ENCODE measurements at regions not wholly inside any gene's neighbourhood (a gene's known extent, or its start where the extent isn't known, plus 50 kb on each side); places are given as distances from the start of the nearest gene placed in this dataset.
"Not testable (repeated sequence)": the region's sequence is repeated elsewhere in the genome, so short reads cannot be mapped to it uniquely, and the experiment has no call there.

DNA sequence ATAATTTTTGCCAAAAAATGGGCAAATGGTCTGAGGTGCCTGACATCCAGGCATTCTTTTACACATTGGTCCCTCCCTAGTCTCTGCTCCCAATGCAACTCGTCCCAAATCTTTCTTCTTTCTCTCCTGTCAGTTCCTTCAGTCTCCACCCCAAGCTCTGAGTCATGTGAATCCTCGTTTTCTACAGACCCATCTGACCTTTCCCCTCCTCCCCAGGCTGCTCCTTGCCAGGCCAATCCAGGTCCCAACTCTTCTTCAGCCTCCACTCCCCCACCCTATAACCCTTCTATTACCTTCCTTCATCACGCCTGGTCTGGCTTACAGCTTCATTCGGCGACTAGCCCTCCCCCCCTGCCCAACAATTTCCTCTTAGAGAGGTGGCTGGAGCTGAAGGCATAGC is 55.3 kb downstream of the BBS10 start:
- not testable (repeated sequence) for DNase-seq (ENCODE audit: low spot score)

DNA sequence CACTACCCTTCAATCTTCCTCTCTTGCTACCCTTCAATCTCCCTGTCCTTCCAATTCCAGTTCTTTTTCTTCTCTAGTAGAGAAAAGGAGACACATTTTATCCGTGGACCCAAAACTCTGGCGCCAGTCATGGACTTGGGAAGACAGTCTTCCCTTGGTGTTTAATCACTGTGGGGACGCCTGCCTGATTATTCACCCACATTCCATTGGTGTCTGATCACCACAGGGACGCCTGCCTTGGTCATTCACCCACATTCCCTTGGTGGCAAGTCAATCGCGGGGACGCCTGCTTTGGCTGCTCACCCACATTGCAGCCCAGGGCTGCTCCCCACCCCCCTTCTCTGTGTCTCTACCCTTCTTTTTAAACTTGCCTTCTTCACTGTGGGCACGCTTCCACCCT is 55.9 kb downstream of the BBS10 start:
- DNase-seq (ENCODE audit: low spot score), result not testable (repeated sequence)

DNA sequence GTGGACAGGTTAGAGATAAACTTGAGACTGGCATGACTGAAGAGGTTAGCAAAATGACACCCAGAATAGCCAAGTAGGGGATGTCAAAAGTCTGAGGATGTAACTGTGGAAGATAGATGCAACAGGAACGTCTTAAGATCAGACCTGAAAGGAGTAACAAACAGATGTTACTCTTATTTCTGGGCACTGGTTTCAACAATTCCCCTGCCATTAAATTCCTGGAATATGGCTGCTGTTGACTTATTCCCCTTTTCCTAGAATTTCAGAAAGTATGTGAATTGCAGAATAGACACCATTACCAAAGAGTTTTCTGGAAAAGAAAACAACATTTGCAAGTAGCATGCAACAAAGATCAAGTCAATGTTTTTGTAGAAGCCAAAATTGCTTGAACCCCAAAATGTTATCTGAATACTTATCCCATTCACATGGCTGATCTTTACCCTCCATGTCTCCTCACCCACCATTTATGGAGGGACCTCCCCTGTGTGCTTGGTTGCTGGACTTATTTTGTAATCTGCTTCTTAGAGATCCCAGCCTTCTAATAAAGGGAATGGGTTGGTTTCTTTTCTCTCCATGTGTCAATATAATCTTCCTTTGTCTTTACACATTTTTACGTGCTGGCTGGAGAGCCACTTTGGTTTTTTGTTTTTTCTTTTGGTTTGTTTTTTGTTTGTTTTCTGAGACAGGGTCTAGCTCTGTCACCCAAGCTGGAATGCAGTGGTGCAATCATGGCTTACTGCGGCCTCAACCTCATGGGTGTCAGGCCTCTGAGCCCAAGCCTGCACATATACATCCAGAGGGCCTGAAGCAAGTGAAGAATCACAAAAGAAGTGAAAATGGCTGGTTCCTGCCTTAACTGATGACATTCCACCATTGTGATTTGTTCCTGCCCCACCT is 57.0 kb downstream of the BBS10 start:
- no peak for DNase-seq (ENCODE audit: low spot score)

DNA sequence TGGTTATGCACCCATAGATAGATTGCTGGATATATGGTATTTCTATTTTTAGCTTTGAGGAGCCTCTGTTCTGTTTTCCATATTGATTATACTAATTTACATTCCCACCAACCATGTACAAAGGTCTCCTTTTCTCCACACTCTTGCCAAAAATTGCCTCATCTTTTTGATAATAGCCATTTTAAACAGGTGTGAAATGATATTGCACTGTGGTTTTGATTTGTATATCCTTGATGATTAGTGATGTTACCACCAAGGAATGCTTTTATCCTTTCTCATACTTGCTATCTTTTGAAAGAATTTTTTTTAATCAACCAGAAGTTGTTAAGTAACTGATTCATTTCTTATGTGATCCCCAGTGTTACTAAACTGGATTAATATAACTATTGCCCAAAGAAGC is 60.0 kb downstream of the BBS10 start:
- DNase-seq (ENCODE audit: low spot score), result no peak

DNA sequence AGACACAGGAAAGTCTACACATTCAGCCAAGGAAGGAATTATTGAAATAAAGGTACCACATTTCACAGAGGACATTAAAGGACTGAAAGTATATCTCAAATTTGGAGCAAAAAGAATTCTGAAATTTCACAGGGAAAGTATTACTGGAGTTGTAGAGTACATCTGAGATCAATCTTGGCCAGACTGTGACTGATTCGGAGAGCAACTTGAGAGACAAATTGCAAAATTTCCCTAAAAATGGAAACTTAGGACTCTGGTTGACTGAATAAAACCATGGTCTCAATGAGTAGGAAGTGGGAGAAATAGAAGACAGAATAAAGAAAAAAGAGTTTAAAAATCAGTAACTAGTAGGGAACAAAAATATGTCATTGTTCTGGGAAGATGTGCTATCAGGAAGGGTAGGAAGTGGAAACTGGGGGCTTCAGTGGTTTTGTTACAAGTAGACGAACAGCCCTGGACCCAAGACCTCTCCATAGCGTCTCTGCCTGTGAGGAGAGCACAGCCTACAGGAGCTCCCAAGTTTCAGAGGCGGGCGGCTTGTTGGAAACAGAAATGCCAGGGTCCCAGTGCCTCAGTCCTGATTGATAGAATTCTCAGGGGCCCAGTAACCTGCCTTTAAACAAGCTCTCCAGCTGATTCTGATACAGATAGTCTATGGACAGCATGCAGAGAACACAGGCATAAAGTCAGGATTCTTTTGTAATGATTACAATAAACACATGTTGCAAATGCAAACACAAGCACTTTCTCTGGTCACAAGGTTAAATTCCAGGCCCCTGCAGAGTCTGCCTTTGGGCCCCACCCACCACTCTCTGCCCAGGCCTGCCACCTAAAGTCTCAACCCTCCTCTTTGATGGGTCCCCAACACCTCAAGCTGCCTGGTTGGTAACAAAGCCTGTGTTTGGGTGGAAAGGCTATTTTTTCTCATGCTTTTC is 63.1 kb downstream of the BBS10 start:
- DNase-seq (ENCODE audit: low spot score), result peak; percentile 33

DNA sequence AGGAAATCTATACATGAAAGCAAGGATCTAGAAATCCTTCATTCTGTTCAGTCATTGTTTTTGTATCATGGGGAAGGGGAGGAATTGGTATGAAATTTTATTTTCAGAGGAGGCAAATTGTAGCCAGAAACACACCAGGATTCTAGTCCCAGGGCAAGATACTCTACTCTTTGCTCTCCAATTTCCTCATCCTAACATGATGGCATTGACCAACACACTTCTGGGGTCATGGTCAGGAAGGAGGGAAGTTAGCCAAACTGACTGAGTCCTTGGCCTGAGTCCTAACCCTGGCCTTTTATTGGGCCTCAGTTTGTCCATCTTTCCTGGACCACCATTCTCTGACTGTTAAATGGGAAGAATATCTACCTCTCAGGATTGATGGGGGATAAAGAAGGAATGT is 65.5 kb downstream of the BBS10 start:
- no peak for DNase-seq (ENCODE audit: low spot score)

DNA sequence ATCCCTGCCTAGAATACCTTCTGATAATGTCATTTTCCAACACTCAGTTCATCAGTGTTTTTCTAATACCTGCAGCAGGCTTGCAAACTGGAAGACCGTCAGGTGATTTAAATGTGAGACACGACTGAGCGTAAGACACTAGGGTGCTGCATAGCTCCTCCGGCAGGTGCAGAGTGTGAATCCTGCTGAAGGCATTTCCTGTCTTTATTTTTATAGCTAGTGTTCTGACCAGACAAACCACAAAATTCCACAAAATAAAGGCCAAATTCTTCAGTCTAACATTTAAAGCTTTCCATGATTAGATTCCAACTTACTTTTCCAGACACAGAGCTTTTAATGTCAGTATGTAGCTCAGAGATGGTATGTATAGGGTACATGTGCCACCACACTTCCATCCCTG is 70.7 kb downstream of the BBS10 start:
- peak; percentile 41 for DNase-seq (ENCODE audit: low spot score)

DNA sequence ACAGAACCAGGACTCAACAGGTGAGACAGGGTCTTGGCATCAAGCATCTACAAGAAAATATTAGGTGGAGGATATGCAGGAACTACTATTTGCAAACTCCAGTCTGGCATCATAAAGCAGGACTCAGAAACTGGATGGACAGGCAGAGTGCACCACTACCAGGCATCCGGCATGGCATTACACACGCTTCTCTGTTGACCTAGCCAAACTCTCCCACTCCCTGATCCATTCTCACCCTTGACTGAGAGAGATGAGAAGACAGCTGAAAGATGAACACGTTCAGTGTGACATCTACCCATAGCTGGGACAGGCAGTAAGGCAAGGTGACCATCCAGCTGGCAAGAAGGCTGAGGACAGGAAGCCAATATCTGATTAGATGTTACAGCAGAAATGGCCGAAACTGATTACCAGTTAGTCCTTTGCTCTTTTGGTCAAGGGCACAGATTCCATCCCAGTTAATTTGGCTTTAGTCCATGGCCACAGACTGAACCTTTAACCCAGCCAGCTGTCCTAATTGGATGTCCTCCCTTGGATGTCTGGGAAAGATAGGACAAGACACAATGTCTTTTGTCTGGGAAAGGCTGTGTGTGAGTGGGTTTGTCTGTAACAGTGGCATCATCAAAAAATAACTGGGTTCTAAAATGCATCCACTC is 71.6 kb downstream of the BBS10 start:
- DNase-seq (ENCODE audit: low spot score), result no peak

DNA sequence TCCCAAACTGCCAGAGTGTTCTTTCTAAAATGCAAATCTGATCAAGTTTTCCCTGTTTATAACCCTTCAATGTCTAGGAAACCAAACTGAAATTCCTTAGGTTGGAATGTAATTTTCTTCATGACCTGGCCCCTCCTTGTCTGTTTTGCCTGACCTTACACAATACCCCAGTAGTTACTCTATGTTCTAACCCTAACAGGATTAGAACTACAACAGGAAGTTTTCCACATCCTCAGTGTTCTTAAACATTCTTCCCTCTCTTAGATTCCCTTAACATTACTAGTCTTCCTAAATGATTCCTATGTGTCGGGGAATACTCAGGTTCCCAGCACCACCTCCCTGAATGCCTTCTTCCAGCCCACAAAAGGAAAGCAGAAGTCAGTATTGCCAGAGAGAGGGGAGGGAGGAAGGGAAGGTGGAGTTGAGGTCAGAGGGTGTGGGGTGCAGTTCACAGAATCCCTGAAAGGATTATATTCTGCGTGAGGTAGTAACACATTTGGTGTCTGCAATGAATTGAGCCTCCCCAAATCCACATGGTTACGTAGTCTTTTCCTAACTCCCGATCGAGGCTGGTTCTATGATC is 72.6 kb downstream of the BBS10 start:
- DNase-seq (ENCODE audit: low spot score), result no peak

DNA sequence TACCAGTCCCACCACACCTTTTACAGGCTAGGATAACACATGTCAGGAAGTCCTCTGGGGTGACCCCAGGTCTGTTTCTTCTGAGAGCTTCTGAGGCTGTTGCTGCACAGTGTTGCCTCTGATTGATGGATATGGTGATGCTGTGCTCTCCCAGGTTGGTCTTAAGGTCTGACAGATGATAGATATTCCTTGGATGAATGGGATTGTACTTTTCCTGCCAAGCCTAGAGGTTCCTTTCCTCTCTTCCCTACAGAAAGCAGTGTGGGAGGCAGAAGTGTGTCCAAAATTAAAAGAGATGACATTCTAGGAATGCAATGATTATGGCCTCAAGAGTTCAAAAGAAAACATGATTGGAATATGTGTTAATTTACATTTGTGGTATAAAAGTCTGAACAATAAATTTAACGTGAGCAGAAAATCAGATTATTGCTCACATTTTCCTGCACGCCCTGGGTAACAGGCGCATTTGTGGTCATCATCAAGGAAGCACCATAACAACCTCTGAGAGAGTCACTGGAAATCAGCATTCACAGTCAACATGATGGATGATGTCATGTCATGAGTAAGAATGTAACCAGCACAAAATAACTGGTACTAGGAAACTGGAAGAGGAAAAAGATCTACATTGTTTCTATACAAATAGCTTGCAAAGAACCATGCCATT is 73.7 kb downstream of the BBS10 start:
- peak; percentile 40 for DNase-seq (ENCODE audit: low spot score)

DNA sequence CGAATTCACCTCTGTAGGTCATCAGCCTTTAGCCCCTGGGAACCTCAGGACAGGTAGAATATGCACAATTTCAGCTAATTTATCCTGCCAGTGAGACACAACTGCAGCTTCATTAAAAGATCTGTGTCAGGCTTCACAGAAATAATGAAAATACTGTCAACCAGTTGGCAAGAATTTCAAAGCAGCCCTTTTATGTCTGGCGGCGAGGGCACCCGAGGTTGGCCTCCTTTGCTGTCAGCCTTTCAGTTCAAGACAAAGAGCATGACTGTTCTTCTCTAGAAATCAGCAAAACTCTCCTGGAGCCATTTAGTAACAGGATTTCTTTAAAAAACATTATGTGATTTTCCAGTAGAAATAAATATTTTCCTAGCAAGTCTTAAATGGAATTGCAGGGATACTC is 75.9 kb downstream of the BBS10 start:
- DNase-seq (ENCODE audit: low spot score), result no peak

DNA sequence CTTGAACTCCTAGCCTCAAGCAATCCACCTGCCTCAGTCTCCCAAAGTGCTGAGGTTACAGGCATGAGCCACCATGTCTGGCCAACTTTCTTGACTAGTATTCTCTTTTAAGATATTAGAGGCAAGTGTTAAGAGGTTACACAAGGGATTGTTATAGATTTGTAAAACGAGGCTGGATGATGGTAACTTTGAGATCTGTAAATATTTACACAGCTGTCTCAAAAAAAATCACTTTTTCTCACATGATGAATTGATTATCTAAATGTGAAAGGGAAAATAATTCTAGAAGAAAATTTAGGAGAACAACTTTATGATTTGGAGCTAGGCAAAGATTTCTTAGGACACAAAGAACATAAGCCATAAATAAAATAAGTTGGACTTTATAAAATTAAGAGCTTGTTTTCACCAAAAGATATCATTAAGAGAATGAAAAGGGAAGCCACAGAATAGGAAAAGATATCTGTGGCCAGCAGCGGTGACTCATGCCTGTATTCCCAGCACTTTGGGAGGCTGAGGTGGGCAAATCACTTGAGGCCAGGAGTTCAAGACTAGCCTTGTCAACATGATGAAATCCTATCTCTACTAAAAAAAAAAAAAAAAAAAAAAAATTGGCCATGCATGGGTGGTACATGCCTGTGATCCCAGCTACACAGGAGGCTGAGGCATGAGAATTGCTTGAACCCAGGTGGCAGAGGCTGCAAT is 77.4 kb downstream of the BBS10 start:
- no peak for DNase-seq (ENCODE audit: low spot score)

DNA sequence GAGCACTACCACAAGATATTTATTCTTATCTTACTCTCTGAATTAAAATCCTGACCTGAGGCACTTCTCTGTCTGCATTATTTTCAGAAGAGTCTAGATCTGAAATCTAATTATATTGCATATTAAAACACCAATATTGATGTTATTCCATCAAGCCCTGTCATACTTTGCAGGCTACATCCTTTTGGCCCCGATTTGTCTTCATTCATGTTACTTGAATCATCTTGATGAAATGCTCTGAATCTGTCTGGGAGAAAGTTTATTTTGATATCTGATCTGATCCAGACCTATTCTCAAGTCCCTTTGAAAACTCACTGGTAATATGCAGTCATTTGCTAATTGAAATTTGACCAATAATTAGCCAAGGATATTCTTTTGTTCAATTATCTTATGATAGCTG is 79.9 kb downstream of the BBS10 start:
- DNase-seq (ENCODE audit: low spot score), result no peak

DNA sequence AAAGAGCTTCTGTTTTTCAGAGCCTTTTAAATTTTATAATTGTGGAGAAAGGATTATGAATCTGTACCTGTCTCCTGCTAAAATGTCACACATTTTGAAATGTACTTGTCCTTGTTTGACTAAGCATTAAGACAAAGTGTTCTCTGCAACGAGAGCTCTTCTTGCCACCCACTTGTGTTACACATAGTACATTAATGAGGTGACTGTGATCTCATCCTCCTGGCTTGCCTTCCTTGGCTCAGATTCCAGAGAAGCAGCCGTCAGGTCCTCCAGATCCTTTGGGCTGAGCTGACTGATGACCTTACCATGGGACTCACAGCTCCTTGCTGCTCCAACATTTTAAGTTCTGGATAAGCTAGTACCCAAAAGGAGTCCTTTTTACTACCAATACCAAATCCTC is 81.4 kb downstream of the BBS10 start:
- DNase-seq (ENCODE audit: low spot score), result peak; percentile 62

DNA sequence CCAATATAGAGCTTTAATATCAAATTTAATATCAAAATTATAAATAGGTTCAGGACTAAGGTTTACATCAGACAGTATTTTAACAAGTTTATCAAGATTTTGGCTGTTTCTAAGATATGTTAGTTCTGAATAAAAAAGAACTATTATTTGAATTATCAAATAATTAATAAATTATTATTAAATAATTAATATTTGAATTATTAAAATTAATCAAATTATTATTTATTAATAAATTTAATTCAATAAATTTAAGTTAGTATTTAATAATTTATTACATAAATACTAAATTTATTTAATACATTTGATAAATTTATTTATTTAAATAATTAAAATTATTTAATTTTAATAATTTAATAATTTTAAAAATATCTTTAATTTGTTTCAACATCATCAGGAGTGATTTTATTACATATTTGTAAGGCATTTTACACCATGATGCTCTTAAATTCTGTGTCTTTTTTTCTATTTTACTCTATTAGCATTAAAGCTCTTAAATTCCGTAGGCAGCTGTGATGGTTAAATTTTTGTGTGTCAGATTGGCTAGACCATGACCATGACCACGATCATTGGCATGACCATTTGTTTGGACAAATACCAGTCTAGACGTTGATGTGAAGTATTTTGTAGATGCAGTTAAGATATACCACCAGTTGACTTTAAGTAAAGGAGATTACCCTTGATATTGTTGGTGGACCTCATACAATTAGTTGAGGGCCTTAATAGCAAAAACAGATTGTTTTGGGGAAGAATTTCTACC is 82.6 kb downstream of the BBS10 start:
- DNase-seq (ENCODE audit: low spot score), result no peak

DNA sequence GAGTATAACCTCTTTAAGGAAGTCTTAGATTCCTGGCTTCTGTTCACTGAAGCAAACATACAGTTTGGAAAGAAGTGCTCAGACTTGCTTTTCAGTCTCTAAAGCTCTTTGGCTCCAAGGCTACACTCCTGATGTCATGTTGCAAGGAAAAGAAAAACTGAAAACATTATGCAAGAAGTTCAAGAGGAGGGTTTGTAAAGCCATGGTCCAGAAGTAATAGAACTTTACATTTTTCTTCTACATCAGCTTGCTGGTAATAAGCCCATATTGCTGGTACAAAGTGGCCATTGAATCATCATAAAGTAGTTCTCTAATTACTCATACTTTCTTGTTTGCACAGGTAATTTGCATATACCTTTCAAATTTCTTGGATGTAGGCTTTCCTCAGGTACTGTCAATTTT is 83.6 kb downstream of the BBS10 start:
- no peak for DNase-seq (ENCODE audit: low spot score)

DNA sequence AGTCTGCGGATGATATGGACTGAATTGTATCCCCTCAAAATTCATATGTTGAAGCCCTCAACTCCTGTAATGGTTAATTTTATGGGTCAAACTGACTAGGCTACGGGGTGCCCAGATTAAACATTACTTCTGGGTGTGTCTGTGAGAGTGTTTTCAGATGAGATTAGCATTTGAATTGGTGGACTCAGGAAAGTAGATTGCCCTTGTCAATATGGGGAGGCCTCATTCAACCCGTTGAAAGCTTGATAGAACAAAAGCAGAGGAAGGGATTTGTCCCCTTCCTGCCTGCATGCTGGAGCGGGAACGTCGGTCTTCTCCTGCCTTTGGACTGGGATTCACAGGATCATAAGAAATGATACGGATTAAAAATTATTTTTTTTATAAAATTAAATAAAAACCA is 84.5 kb downstream of the BBS10 start:
- no peak for DNase-seq (ENCODE audit: low spot score)

DNA sequence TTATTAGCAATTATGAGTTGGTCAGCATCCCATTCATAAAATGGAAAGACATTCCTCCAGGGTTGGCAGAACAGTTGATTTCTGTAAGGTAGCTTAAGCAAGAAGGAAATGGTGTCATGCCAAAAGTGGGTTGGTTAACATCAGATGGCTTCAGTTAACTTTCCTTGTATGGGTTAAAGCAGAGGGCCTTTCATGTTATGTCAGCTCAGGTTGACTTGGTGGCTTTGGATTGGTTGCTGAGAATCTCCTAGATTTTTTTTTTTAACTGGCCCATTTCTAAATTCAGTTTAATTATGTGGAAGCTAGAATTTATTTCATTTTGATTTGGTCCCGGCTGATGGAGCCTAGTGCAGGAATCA is 87.8 kb downstream of the BBS10 start:
- DNase-seq (ENCODE audit: low spot score), result no peak

DNA sequence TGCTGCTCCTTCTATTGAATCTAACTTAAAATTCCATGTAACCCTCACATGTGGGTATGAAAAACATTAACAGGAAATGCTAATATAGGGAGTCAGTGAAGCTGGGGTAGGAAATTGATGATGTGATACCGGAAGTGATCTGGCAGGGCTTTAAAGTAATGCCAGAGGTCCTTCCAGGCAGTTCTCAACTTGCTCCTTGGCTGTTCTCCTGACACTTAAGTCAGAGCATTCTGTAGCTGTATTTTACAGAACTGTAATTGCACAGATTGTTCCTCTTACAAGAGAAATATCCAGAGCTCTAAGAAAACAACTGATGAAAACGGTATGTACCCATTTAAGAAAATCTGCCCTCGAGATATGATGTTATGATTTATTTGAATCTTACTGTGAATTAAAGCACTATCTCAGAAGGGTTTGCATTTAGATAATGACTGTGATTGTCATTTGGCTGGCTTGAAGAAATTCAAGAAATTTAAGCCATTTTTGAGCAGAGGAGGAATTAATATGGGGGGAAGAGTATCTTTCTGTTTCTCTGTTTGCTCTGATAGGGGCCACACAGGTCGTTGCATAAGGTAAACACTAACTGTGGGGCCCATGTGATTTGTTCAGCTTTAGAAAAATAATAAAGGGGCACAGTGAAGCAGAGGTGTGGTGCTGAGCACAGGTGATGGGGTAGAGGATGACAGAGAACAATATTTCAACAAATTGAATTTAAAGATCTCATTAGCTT is 88.4 kb downstream of the BBS10 start:
- peak; percentile 68 for DNase-seq (ENCODE audit: low spot score)

DNA sequence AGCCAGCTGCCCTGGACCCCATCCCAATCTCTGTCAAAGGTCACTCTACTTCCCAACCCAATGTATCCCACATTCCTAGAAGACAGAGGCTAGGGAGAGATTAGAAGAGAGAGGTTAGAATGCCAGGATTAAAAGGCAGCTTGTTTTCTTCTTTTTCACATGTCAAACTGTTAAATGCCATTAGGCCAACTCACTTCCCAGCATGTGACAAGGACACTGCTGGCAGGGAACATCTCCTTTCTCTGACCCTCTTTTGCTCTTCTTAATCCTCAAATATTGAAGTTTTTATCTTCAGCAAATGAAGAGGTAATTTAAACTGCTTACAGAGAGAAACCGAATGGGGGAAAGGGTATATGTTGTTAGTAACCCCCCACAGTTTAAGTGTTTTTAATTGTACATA is 89.1 kb downstream of the BBS10 start:
- DNase-seq (ENCODE audit: low spot score), result peak; percentile 34

Data from AG08396 (cell line).